HS-27A (cell line): ENCODE measurements at regions not wholly inside any gene's neighbourhood (a gene's known extent, or its start where the extent isn't known, plus 50 kb on each side); places are given as distances from the start of the nearest gene placed in this dataset.
"Not testable (repeated sequence)": the region's sequence is repeated elsewhere in the genome, so short reads cannot be mapped to it uniquely, and the experiment has no call there.

ENCODE experiments used
- DNase-seq: peaks from one replicate; pipeline ENCODE4 v3.0.0-alpha.2; 2012; ENCODE audit warnings: low read depth, missing footprints

DNA sequence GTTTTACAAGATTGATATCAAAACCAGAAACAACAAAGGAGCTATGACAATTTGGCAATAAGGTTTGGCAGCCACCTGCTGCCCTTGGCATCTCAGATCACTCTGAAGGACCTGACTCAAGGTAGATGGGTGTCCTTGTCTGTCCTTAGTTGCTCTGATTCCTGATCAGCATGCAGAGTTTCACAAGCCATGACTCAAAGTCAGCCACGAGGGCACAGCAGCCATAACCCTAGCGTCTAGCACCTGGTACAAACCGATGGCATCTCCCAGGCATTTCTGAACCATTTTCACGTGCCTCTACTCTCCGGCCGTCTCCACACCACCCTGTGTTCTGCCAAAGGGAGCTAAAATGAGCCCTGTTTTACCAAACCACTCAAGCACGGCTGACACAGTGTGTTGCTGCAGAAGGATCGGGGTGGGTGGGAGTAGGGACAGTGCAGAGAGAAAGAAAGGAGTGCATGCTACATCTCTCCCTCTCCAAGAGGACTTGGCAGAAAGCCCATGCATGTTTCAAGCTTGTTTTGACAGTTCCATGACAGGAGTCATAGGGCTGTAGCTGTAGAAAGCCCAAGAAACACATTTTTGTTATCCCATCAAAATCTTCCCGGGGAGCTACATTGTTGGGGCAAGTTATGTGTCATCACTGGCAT, 297.3 kb downstream of the ABCC12 start:
- no peak for DNase-seq

DNA sequence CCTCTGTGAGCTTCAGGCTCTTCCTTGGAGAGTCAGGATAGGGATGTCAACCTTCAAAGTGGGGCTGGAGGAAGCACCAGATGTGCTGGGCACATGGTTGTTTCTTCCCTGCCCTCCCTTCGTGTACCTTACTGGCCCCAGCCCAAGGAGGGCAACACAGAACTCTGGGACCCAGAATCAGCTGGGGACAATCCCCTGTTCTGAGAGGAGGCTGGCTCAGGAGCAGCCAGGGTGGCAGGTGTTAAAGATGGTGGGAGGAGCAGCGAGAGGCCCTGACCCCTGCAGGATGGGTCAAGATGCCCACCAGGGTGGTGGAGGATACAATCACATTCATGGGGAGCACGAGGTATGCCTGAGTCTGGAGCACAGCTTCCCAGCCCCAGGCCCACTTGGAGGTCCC, 300.4 kb downstream of the ABCC12 start:
- no peak for DNase-seq

GRCh38 chr16:47854737-47855136, 301.1 kb downstream of the ABCC12 start:
- DNase-seq: no peak

- no peak for DNase-seq
Observed at GRCh38 chr16:47852991-47853390, 302.8 kb downstream of the ABCC12 start.

GRCh38 chr16:47851146-47851545, 304.6 kb downstream of the ABCC12 start:
- no peak for DNase-seq

DNA sequence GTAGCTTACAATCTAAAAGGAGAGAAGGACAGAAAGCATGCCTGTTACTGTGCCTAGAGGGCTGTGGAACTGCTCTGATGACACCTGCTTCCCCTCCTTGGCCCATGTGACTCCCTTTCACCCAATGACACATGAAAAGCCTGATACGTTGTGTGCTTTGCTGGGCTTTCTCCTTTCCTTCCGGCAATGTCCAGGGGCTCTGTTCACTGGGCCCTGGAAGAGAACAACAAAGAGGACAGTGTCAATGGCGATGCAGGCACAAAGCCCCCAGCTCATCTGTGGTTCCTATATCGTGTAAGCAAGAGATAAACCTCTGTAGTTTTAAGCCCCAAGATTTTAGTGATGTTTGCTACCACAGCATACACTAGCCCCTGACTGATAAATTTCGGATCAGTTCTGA, 306.1 kb downstream of the ABCC12 start:
- no peak for DNase-seq

DNA sequence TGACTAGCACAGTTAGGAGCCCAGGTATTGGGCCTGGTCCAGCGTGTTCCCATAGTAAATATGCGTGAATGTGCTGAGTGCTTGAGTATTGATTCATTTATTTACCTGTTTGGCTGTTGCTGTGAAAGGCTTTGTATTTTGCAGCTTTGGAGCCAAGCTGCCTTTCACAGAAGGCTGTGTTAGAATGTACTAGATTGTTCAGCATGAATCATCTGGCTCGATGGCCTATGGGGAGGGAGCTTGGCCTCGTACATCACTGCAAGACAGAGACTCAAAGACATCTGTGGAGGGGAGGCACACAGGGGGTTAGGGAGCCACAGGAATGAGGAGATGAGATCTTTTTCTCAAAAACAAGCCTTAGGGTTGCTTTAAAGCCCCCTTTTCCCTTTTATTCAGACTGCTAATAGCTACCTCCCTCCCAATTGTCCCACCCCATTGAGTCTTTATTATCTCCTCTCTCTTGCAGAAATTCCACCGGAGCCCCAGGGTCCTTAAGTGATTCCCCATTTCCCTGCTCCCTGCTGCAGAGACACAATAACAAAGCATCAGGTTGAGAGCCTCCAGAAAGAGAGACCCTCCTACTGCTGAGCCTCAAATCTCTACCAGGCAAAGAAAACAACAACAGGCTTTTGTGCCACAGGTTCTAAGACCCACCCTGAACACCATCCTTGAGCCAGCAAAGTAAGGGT, 307.2 kb downstream of the ABCC12 start:
- DNase-seq: no peak

- no peak for DNase-seq
Observed at GRCh38 chr16:47847220-47847970, 308.4 kb downstream of the ABCC12 start.

DNA sequence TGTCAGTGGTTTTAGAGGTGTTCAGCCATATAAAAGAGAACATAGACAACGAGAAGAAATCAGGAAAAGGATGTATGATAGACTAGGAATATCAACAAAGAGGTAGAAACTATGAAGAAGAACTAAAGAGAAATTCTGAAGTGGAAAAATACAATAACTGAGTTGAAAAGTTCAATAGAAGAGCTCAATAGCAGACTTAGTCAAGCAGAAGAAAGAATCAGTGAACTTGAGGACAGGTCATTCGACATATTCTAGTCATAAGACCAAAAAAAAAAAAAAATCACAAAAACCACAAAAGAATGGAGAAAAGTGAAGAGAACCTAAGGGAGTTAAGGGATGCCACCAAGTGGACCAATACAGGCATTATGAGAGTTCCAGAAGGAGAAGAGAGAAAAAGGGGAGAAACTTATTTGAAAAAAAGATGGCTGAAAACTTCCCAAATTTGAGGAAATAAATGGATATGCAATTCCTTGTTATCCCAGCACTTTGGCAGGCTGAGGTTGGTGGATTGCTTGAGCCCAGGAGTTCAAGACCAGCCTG, 321.2 kb downstream of the ABCC12 start:
- DNase-seq: no peak

GRCh38 chr16:47833771-47834170, 322.0 kb downstream of the ABCC12 start:
- no peak for DNase-seq

- no peak for DNase-seq
Observed at GRCh38 chr16:47829850-47830600, 325.8 kb downstream of the ABCC12 start.

GRCh38 chr16:47826070-47826469, 329.7 kb downstream of the ABCC12 start:
- no peak for DNase-seq

- no peak for DNase-seq
Observed at GRCh38 chr16:47817048-47817447, 338.7 kb downstream of the ABCC12 start.

GRCh38 chr16:47816511-47816910, 339.3 kb downstream of the ABCC12 start:
- DNase-seq: no peak

DNA sequence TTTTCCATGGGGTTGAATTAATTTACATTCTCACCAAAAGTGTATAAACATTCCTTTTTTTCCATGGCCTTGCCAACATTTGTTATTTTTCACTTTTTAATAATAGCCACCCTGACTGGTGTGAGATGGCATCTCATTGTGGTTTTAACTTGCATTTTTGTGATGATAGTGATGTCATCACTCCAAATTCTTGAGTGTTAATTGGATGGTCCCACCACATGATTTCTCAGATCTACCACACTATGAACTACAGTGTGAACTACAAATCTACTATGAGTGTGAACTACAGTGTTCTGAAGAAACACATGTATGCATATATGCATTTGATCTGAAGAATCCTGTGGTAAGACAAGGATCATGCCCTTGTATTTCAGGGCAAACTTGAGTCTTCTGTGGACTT, 340.1 kb downstream of the ABCC12 start:
- peak; percentile 39 for DNase-seq

DNA sequence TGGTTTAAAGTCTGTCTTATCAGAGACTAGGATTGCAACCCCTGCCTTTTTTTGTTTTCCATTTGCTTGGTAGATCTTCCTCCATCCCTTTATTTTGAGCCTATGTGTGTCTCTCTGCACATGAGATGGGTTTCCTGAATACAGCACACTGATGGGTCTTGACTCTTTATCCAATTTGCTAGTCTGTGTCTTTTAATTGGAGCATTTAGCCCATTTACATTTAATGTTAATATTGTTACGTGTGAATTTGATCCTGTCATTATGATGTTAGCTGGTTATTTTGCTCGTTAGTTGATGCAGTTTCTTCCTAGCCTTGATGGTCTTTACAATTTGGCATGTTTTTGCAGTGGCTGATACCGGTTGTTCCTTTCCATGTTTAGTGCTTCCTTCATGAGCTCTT, 344.0 kb downstream of the ABCC12 start:
- not testable (repeated sequence) for DNase-seq

GRCh38 chr16:47806309-47806847, 345.2 kb downstream of the PHKB start:
- no peak for DNase-seq

- no peak for DNase-seq
Observed at GRCh38 chr16:47787696-47788095, 326.6 kb downstream of the PHKB start.

GRCh38 chr16:47781673-47782072, 320.5 kb downstream of the PHKB start:
- DNase-seq: no peak

DNA sequence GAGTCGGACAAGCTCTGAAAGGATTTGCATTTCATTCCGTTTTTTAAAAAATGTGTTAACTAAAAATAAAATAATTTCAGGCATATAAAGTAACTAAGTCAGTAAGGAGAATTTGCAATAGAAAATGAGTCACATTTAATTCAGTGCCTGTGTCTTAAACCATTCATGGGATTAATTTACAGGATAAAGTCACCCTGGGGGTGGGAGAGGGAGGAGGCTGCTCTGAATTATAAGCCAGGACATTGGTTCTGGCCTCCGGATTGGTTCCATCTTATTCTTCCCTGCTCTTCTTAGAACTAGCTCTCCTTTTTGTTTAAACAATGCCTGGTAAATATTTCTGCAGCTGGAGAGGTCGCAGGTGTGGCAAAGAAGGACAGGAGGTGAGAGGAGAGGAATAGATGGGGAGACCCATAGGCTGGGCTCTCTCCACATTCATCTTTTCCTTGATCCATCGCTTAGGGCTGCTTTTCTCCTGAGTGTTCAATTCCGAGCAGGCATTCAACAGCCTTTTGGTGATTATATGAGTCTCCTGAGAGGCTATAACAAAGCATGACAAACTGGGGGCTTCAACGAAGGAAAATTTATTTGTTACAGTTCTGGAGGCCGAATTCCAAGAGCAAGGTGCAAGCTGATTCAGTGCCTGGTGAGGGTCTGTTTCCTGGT, 319.2 kb downstream of the PHKB start:
- no peak for DNase-seq
